K562 (cell line): ENCODE measurements at regions not wholly inside any gene's neighbourhood (a gene's known extent, or its start where the extent isn't known, plus 50 kb on each side); places are given as distances from the start of the nearest gene placed in this dataset.

Experiments used
- ATAC-seq: fragments of 200-7000 bp; cut with Tn5 transposase; 3 replicates; pipeline ENCODE4 v1.9.1; 2020; ENCODE audit warnings: moderate library complexity
- BruUV-seq: library from RNA; stranded (reverse); fragments of 400-500 nt; replicated peaks from 2 replicates; lab custom pipeline; 2021; lab: Mats Ljungman, UMichigan
- CTCF ChIA-PET: fragments of 300-600 bp; formaldehyde crosslinking; extraction: SDS; loops from one replicate; lab custom pipeline; 2021; ENCODE audit warnings: low intra/inter-chr PET ratio; lab: Yijun Ruan, JAX
- POLR2A ChIA-PET: fragments of 300-600, 350-650 bp; sonication (Branson Sonifier 250); formaldehyde crosslinking; extraction: SDS; loops from one replicate; lab custom pipeline; 2021; ENCODE audit warnings: antibody characterized with exemption, inconsistent platforms; lab: Yijun Ruan, JAX
- DNase-seq, 4 experiments: peaks; one replicate each; pipeline versions ENCODE4 v3.0.0 to v3.0.0-alpha.2; 2011 to 2018; ENCODE audit warnings: low spot score in 3 of 4, mixed read lengths in 3 of 4; ENCODE audit errors: extremely low read depth in 1 of 4
- FAIRE-seq: peaks from 2 replicates; lab custom pipeline; 2011; peaks lifted over from hg19 to GRCh38; lab: Jason Lieb, UNC
- H2AFZ ChIP-seq: 2 replicates; pipeline ENCODE4 v1.6.0; 2011; ENCODE audit warnings: low read depth, low read length, control low read depth, inconsistent platforms
- H3K27ac ChIP-seq: fragments of 200-600 bp; 3 replicates; pipeline ENCODE4 v1.8.0; 2011; ENCODE audit warnings: low read depth, mild to moderate bottlenecking, control low read depth, inconsistent platforms, low read length, moderate library complexity, mixed read lengths; ENCODE audit errors: extremely low read depth
- H3K27me3 ChIP-seq, 2 experiments: fragments of 300-600 bp in 1 of 2; 2 replicates in 1 of 2; 3 replicates in 1 of 2; pipeline versions ENCODE4 v1.6.0 to v1.8.0; 2011; ENCODE audit warnings: inconsistent platforms in 2 of 2, low read length in 2 of 2, mild to moderate bottlenecking in 1 of 2, mixed read lengths in 1 of 2, moderate library complexity in 1 of 2; ENCODE audit not compliant: control insufficient read depth in 2 of 2, insufficient read depth in 2 of 2
- H3K36me3 ChIP-seq: fragments of 300-600 bp; 3 replicates; pipeline ENCODE4 v1.8.0; 2011; ENCODE audit warnings: mild to moderate bottlenecking, low read length, inconsistent platforms; ENCODE audit not compliant: control insufficient read depth, insufficient read depth
- H3K4me1 ChIP-seq, 2 experiments: fragments of 200-600 bp in 1 of 2; replicated peaks in 1 of 2; 2 replicates in 1 of 2; 3 replicates in 1 of 2; pipeline versions ENCODE4 v1.5.1 to v1.8.0; 2011; ENCODE audit warnings: inconsistent platforms in 2 of 2, low read length in 2 of 2, mild to moderate bottlenecking in 1 of 2, mixed read lengths in 1 of 2, moderate library complexity in 1 of 2; ENCODE audit not compliant: control insufficient read depth in 2 of 2, insufficient read depth in 2 of 2
- H3K4me2 ChIP-seq: 2 replicates; pipeline ENCODE4 v1.6.1; 2011; ENCODE audit warnings: low read length, control low read depth, inconsistent platforms, mixed read lengths; ENCODE audit not compliant: insufficient read depth
- H3K4me3 ChIP-seq: fragments of 200-600 bp; sonication (generic), shearing (Covaris generic); 2 replicates; pipeline ENCODE4 v1.5.1; 2016; ENCODE audit warnings: control low read depth, inconsistent platforms
- H3K79me2 ChIP-seq: fragments of 200-600 bp; 3 replicates; pipeline ENCODE4 v1.8.0; 2011; ENCODE audit warnings: low read length, inconsistent platforms; ENCODE audit not compliant: control insufficient read depth, insufficient read depth
- H3K9ac ChIP-seq, 2 experiments: 2 replicates each; pipeline versions ENCODE4 v1.6.0 to v1.6.1; 2011; ENCODE audit warnings: low read depth in 2 of 2, low read length in 2 of 2, control low read depth in 1 of 2, inconsistent platforms in 1 of 2, mild to moderate bottlenecking in 1 of 2, mixed read lengths in 1 of 2; ENCODE audit not compliant: insufficient read depth in 1 of 2
- H3K9me1 ChIP-seq: one replicate; pipeline ENCODE4 v1.6.0; 2011; ENCODE audit warnings: inconsistent platforms, mild to moderate bottlenecking, low read length, moderate library complexity; ENCODE audit not compliant: control insufficient read depth, insufficient read depth
- H3K9me3 ChIP-seq: replicated peaks from 2 replicates; pipeline ENCODE4 v1.5.1; 2011; ENCODE audit warnings: low read depth, low read length, inconsistent platforms; ENCODE audit not compliant: control insufficient read depth, insufficient read depth
- H4K20me1 ChIP-seq: replicated peaks from 2 replicates; pipeline ENCODE4 v1.6.1; 2011; ENCODE audit warnings: low read length, inconsistent platforms, mixed read lengths; ENCODE audit not compliant: control insufficient read depth, insufficient read depth
- CHD1 ChIP-seq: fragments of 200-600 bp; sonication (generic); IDR thresholded peaks from one replicate; pipeline ENCODE4 v1.6.1; 2012; ENCODE audit warnings: mild to moderate bottlenecking, moderate library complexity, low read length, inconsistent platforms
- DACH1 ChIP-seq: fragments of 450-650 bp; IDR thresholded peaks from 2 replicates; pipeline ENCODE4 v1.6.1; 2018; ENCODE audit not compliant: partially characterized antibody
- ELF1 ChIP-seq: fragments of 200-800 bp; sonication (Bioruptor generic); IDR thresholded peaks from 2 replicates; pipeline ENCODE4 v1.6.1; 2016; ENCODE audit warnings: missing genetic modification characterization, missing compliant biosample characterization
- IFI16 ChIP-seq: fragments of 250-450 bp; sonication (Bioruptor Pico); IDR thresholded peaks from 2 replicates; pipeline ENCODE4 v2.1.2; 2022; ENCODE audit warnings: mild to moderate bottlenecking, inconsistent platforms
- MECOM ChIP-seq: fragments of 250-450 bp; sonication (Bioruptor Pico); IDR thresholded peaks from 2 replicates; pipeline ENCODE4 v1.8.0; 2022; ENCODE audit warnings: inconsistent platforms
- MEF2A ChIP-seq: IDR thresholded peaks from 2 replicates; pipeline ENCODE4 v1.6.1; 2011; ENCODE audit warnings: low read depth, mild to moderate bottlenecking, low read length, moderate library complexity; ENCODE audit not compliant: control insufficient read depth
- MYBL2 ChIP-seq, 2 experiments: fragments of 450-650 bp in 1 of 2; sonication (generic) in 1 of 2; formaldehyde crosslinking in 1 of 2; IDR thresholded peaks; 2 replicates each; pipeline versions ENCODE4 v1.6.1 to v1.8.1; 2017 to 2022; ENCODE audit warnings: borderline replicate concordance in 1 of 2, inconsistent platforms in 1 of 2, low read depth in 1 of 2, mild to moderate bottlenecking in 1 of 2, missing genetic modification reagents in 1 of 2, moderate library complexity in 1 of 2
- RBM25 ChIP-seq: fragments of 200-400 bp; formaldehyde crosslinking; IDR thresholded peaks from 2 replicates; pipeline ENCODE4 v1.6.1; 2018; ENCODE audit warnings: low read length, low read depth, moderate library complexity; ENCODE audit not compliant: severe bottlenecking
- TBL1XR1 ChIP-seq, 2 experiments: IDR thresholded peaks; 2 replicates each; pipeline ENCODE4 v1.6.1; 2012; ENCODE audit warnings: improper control_type of control experiment in 2 of 2, low read length in 2 of 2, mild to moderate bottlenecking in 1 of 2
- TCF7L2 ChIP-seq: fragments of 150-350 bp; IDR thresholded peaks from 2 replicates; pipeline ENCODE4 v1.6.1; 2016; ENCODE audit warnings: low read depth, mild to moderate bottlenecking, low read length, moderate library complexity
- TCFL5 ChIP-seq: fragments of 250-450 bp; sonication (Bioruptor Pico); conservative IDR thresholded peaks from 2 replicates; pipeline ENCODE4 v1.6.1; 2021; ENCODE audit warnings: mild to moderate bottlenecking, moderate library complexity, matching md5 sums
- THAP12 ChIP-seq: fragments of 250-450 bp; sonication (Bioruptor Pico); IDR thresholded peaks from 2 replicates; pipeline ENCODE4 v1.9.0; 2021; ENCODE audit warnings: mild to moderate bottlenecking, inconsistent platforms
- XRCC4 ChIP-seq: IDR thresholded peaks from one replicate; pipeline ENCODE4 v1.6.1; 2011; ENCODE audit not compliant: insufficient read depth, insufficient read length; ENCODE audit errors: extremely low read depth
- ZBTB1 ChIP-seq: sonication (generic); formaldehyde crosslinking; IDR thresholded peaks from 2 replicates; pipeline ENCODE4 v1.8.1; 2023; ENCODE audit warnings: missing genetic modification reagents, low read depth, mild to moderate bottlenecking, borderline replicate concordance
- ZNF263 ChIP-seq: sonication (generic); formaldehyde crosslinking; IDR thresholded peaks from 2 replicates; pipeline ENCODE4 v1.8.0; 2022; ENCODE audit warnings: mild to moderate bottlenecking, missing genetic modification reagents, borderline replicate concordance
- WGBS: fragments of 100-300 bp; shearing (Covaris generic); methylation state at CpG from one replicate; pipeline ENCODE4 v1.1.6; 2016; ENCODE audit warnings: low coverage, mixed read lengths; ENCODE audit not compliant: insufficient coverage; ENCODE audit errors: missing lambda C conversion rate; 5-methylcytosine and 5-hydroxymethylcytosine counted together
- in situ Hi-C: fragments of 300-500 bp; cut with MboI; formaldehyde crosslinking; loops from 4 replicates; pipeline ENCODE4 v1.15.0; 2018; ENCODE audit warnings: inconsistent platforms, mixed read lengths
- intact Hi-C: fragments of 100-400 bp; cut with micrococcal nuclease; formaldehyde crosslinking; loops from 2 replicates; pipeline ENCODE4 v1.14.2; 2022
- TF ChIP-seq, protein P1 (sequence below): sonication (generic); formaldehyde crosslinking; IDR thresholded peaks from 2 replicates; pipeline ENCODE4 v1.8.0; 2022; ENCODE audit warnings: missing genetic modification reagents, mild to moderate bottlenecking, borderline replicate concordance

- TF ChIP-seq THAP12 = no peak
- TF ChIP-seq RBM25 = peak; percentile 57
- TF ChIP-seq, all 486 proteins: peak for 2
These were observed 122.1 kb downstream of the RPS24 start (continued) for GRCh38 chr10:78155722-78156121.

DNA sequence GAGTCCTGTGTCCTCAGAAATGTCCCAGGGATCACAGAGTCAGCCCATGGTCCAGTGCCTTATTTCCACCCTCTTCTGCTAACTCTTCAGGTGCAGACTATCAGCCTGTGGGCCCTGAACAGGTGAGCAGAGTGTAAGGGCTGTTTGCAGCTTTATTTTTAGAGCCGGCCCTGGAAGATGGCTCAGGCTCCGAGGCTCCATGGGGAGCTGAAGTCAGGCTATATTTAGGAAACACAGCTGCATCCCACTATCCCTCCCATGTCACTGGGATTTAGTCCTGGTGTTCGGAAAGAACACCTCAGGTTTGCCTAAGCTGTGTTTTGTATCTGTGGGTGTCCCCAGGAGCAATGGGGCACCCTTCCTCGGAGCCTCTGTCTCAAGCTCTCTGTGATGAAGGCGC, 126.9 kb downstream of the RPS24 start:
- Histone ChIP-seq H3K4me3 (no peak overlapping the region), H3K9me3 (no peaks in the 10 kb centered on the region), H3K9ac (no peak overlapping the region), H3K9me1 (no peaks in the 10 kb centered on the region), H3K36me3 (no peaks in the 10 kb centered on the region), H3K4me2 (no peak overlapping the region), H3K79me2 (no peaks in the 10 kb centered on the region), H3K27me3 (peaks cover 2 to 29% of the 10 kb centered on the region in 2 experiments; a peak in 3 of 5 replicates), H2AFZ (no peak overlapping the region), H4K20me1 (no peaks in the 10 kb centered on the region), H3K27ac (no peak overlapping the region), H3K4me1 (no peaks in the 10 kb centered on the region)
- ChIA-PET CTCF (no interaction called here), POLR2A (interaction anchor here (0.8 kb wide), 1 partner anchor 10 kb away, joined by 4 read pairs; no protein-coding TSS in a partner anchor)
- intact Hi-C loops = no loop called here
- ATAC-seq (no peak), DNase-seq (no peak), FAIRE-seq (no peak)
- 1% methylated on average over 5 of the region's 5 CpGs for WGBS
- BruUV-seq = no TSS peak
- in situ Hi-C loops = no loop called here
- no peak for TF ChIP-seq DACH1
- TF ChIP-seq, protein P1, sequence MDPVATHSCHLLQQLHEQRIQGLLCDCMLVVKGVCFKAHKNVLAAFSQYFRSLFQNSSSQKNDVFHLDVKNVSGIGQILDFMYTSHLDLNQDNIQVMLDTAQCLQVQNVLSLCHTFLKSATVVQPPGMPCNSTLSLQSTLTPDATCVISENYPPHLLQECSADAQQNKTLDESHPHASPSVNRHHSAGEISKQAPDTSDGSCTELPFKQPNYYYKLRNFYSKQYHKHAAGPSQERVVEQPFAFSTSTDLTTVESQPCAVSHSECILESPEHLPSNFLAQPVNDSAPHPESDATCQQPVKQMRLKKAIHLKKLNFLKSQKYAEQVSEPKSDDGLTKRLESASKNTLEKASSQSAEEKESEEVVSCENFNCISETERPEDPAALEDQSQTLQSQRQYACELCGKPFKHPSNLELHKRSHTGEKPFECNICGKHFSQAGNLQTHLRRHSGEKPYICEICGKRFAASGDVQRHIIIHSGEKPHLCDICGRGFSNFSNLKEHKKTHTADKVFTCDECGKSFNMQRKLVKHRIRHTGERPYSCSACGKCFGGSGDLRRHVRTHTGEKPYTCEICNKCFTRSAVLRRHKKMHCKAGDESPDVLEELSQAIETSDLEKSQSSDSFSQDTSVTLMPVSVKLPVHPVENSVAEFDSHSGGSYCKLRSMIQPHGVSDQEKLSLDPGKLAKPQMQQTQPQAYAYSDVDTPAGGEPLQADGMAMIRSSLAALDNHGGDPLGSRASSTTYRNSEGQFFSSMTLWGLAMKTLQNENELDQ (CRISPR knock-in tag) = no peak
- TF ChIP-seq ZBTB1 = no peak
- no peak for TF ChIP-seq ZNF263 (CRISPR knock-in tag)
- no peak for TF ChIP-seq ELF1 (tag)
- TF ChIP-seq IFI16 (CRISPR knock-in tag) = no peak
- no peak for TF ChIP-seq CHD1
- no peak for TF ChIP-seq TCF7L2
- TF ChIP-seq TBL1XR1 (IDR thresholded peaks at IDR 0.05; ENCODE audit: low read length in 2 of 2) = no peak
- TF ChIP-seq TCFL5 (CRISPR knock-in tag) = no peak
- no peak for TF ChIP-seq XRCC4
- no peak for TF ChIP-seq MECOM
- no peak for TF ChIP-seq MEF2A
- no peak for TF ChIP-seq MYBL2 (IDR thresholded peaks at IDR 0.05; ENCODE audit: low read depth)
- no peak for TF ChIP-seq MYBL2 (CRISPR knock-in tag; IDR thresholded peaks at IDR 0.05; ENCODE audit: borderline replicate concordance)
